RPMI8226 (cell line): ENCODE measurements at regions not wholly inside any gene's neighbourhood (a gene's known extent, or its start where the extent isn't known, plus 50 kb on each side); places are given as distances from the start of the nearest gene placed in this dataset.
"Not testable (repeated sequence)": the region's sequence is repeated elsewhere in the genome, so short reads cannot be mapped to it uniquely, and the experiment has no call there.

ENCODE experiments used
- DNase-seq: peaks from one replicate; pipeline ENCODE4 v3.0.0-alpha.2; 2015

DNA sequence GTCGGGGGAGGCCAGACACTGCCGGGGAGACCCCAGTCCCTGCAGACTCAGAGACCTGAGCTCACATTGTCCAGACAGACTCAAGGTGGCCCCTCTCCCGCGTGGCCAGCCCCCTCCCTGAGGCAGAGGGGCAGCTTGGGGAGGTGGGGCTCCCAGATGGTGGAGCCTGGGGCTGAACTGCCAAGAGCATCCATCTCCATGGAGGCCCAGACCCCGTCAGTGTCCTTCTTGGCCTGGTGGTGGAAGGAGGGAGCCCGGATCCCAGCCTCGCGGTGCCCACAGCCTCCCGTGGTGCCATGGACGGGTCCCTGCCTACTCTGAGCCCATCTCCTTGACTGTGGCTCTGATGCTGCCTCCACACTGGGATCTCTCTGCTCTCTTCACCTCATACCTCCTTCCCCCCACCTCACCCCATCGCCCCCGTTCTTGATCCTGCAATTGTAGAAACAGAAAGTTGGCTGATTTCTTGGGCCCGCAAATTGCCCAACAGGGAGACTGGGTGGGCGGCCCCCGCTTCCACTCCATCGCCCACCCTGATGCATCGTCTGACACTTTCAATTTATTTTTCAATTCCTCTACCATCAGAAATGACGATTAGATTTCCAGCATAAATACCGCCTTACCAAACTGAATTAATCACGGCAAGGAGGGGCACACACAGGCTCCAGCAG lies 348.9 kb downstream of the MATN1 start:
- no peak for DNase-seq

GRCh38 chr1:30373471-30374399 lies 349.6 kb downstream of the MATN1 start:
- no peak for DNase-seq

GRCh38 chr1:30372792-30373433 lies 350.5 kb downstream of the MATN1 start:
- DNase-seq, result no peak

DNA sequence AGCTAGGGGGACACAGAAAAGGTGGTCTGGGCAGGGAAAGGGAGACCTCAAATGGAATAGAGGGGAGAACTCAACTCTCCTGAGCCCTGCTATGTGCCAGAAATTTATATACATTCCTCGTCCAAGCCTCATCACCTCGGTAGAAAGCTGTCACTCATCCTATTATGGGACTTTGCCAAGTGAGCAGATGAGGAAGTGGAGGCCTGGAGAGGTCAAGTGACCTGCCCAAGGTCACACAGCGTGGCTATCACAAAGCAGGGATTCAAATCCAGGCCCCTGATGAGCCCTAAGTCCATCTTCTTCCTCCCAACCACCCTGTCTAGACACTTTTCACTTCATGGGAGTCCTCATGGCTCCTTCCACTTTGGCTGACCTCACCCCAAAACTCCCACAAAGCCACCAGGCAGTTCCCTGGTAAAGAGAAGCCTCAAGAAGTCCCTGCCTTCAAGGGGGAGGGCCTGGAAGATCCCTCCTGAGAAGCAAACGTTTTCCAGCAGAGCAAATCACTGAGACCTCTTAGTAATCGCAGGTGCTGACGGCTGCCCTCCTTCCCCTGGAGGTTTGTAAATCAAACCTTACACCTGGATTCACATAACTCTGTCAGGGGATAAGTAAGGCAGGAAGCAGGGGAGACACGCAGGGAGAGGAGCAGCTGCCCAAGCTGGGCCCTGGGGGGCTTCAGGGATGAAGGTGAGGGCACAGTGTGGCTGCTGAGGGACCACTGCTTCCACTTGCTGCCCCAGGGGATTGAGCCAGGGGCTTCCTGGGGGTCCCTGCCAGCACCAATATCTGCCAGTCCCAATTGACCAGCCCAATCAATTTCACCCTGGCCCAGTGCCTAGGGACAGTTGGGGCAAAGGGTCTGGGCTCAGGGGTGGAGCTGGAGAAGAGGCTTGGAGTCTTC lies 351.2 kb downstream of the MATN1 start:
- DNase-seq, result no peak

DNA sequence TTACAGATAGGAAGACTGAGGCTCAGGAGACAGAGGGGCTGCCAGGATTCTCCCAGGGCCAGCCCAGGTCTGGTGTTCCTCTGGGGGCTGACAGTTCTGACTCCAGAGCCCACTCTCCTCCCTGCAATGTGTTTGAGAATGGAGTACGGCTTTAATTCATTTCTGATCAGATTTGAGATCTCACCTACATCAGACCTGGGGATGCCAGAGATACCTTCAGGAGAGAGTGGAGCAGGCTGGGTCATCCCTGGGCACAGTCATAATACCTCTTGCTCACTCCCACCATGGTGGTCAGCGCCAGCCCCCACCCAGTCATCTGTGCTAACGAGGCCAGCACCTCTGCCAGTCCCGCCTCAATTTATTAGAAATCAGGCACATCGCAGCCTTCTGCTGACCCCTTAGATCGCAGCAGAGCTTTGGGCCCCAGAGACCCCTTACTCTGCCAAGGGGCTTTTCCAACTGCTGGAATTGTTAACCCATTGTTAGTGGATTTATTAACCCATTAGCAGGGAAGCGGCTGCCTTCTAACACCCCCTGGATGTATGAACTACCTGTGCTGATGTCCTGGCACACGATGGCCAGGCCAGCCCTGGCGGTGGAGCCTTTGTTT lies 352.1 kb downstream of the MATN1 start:
- no peak for DNase-seq

DNA sequence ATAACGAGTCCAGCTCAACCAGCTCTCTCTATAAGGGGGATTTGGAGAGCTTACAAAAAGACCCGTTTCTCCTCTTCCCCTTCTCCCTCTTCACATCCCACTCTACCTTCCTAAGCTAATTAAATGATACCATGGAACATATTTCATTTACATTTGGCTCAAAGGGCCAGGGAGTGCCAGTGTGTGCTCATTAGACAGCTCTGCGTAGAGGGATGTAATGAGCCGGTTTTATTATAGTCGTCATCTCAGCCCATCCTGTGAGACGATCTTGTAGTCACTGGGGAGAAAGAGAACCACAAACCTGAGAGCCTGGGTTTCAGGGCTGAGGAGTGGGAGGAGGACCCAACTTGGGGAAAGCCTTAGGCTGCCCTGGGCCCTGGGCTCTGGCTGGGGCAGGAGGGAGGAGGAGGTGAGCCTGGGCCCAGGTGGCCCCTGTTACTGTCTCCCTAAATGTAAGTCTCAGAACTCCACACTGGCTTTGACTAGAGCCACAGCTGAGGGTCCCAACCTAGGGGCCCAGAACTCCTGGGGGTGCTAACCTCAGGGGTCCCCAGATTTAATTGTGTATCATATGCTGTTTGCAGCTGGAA lies 354.6 kb downstream of the MATN1 start:
- DNase-seq, result no peak

DNA sequence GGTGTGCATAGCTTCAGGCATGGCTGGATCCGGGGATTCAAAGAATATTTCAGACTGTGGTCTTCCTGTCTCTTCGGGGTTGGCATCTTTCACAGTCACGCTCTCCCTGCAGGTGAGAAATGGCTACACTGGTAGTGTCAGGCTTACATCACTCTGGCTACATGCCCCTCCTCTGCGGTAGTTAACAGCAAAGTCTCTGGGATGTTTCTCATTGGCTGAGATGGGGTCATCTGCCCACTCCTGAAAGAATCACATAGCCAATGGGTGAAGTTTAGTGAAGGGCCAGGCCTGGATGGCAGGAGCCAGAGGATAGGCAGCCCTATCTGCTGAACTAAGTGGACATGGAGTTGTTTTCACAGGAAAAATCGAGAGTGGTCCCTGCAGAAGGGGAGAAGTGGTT lies 356.5 kb downstream of the MATN1 start:
- DNase-seq, result no peak

DNA sequence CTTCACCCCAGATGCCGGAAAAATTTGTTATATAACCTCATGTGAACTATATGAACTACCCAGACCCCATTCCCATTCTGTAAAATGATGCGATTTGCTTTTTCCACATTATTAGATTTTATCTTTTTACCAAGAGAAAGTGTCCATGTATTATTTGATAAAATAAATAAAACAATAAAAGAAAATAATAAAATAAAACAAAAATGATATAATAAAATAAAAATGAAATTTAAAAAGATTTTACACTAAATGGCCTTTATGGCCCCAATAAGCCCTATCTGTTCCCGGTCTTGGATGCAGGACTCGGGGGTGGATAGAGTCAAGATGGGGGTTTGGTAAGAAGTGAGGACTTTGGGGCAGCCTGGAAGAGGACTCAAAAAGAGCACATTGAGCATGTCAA lies 357.2 kb downstream of the MATN1 start:
- DNase-seq, result no peak

- no peak for DNase-seq
Measured at GRCh38 chr1:30365596-30365995, 357.8 kb downstream of the MATN1 start.

DNA sequence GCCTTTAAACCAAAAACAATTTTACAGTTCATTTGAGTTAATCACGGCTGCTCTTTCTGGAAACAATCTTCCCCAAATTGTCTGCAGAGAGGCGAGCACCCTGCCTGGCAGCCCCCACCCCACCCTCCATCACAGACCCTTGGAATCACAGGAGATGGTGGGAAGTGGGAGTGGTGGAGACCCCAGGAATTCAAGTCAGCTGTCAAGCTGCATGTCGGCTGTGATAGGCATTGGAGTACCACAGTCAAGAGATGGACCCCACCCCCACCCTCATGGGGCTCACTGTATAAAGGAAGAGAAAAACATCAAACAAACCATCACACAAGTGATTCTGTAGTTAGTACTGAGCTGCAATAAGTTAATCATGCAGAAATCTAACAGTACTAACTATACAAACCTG lies 360.4 kb downstream of the MATN1 start:
- DNase-seq, result no peak

DNA sequence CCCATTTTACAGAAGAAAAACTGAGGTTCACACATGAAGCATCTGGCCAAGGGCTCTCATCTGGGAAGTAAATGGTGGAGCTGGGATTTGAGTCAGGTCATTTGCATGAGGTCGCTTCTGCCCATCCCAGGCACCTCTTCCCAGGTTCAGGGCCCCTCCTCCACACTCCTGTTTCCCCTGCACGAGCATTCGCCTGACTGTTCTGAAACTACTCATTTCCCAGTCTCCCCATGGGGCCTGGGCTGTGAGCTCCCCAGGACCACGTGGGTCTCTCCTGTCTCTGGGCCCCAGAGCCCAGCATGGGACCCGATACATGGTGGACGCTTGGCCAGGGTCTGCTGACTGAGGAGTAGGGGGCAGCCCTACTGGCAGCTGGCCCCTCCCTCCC lies 360.8 kb downstream of the MATN1 start:
- no peak for DNase-seq

GRCh38 chr1:30361890-30362602 lies 361.3 kb downstream of the MATN1 start:
- not testable (repeated sequence) for DNase-seq

DNA sequence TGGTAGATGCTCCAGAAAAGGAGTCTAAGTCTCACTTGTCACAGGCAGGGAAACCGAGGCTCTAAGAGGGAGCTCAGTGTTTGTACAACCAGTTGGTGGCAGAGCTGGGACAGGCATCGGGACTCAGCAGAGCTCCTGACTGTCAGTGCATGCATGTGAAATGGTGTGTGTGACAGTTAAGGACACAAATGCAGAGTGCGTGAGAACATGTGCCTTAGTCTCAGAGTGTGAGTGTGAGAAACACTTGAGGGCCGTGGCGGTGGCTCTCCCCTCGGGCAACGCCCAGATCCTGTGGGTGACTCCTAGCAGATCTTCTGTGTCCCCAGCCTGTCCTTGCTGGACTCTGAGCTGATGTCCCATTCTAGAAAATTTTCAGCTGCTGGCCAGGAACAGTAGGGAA lies 362.6 kb downstream of the MATN1 start:
- DNase-seq, result no peak

- DNase-seq, result no peak
Measured at GRCh38 chr1:30360281-30360680, 363.1 kb downstream of the MATN1 start.

GRCh38 chr1:30359539-30360220 lies 363.7 kb downstream of the MATN1 start:
- DNase-seq, result no peak

- no peak for DNase-seq
Measured at GRCh38 chr1:30358500-30358899, 364.9 kb downstream of the MATN1 start.

DNA sequence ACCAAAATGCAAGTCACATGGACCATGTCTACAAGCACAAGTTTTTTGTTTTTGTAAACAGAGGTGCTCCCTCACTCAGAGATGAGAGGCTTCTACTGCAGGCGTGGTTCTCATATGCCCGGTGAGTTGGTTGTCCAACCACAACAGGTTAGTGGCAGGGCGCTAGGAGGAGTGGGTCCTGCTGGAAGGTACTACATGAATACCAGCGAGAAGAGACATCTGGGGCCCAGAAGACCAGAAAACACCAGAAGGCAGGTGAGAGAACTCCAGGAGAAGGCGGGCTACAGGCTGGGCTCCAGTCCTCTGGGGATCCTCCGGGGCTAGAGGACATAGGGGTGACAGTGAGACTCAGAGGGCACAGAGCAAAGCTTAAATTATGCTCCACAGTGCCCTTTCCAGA lies 366.5 kb downstream of the MATN1 start:
- DNase-seq, result no peak

DNA sequence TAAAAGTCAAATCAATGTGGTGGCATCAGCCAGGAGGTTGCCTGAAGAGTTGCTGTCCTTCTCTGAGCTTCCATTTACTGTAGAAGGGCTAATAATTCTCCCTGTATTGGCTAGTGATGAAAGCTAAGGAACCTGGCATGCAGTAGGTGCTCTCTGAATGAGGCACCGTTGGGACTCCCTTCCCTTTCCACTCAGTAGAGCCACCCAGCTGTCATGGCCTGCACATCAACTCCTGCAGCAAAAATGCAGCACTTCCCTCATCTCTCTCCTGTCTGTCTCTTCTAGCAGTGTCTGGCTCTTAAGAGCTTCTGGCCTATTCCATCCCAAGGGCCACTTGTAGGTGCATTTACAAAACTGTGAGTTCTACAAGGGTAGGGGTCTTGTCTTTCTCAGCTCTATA lies 369.0 kb downstream of the MATN1 start:
- no peak for DNase-seq

DNA sequence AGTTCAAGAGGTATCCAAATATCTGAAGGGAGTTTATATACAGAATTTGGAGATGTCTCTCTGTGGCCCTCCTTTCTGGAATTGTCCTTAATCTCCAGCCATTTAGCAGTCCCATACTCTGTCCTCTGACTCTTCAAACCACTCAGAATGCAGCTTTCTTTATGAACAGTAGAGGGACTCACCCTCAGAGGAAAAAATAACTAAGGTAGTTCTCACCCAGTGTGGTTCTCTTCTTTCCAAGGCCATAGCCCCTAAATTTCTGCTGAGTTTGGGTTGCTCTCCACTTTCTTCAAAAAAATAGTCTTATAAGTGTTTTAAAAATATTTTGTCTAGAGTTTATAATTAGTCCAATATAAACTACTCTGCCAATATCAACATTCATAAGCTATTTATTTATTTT lies 369.7 kb downstream of the MATN1 start:
- no peak for DNase-seq

DNA sequence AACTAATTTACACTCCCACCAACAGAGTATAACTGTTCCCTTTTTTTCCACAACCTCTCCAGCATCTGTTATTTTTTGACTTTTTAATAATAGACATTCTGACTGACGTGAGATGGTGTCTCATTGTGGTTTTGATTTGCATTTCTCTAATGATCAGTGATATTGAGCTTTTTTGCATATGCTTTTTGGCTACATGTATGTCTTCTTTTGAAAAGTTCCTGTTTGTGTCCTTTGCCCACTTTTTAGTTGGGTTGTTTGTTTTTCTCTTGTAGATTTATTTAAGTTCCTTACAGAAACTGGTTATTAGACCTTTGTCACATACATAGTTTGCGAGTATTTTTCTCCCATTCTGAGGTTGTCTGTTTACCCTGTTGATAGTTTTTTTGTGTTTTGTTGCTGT lies 375.2 kb downstream of the MATN1 start:
- no peak for DNase-seq
